Lower leg skin (tissue), 4 donors: ENCODE measurements at regions not wholly inside any gene's neighbourhood (a gene's known extent, or its start where the extent isn't known, plus 50 kb on each side); places are given as distances from the start of the nearest gene placed in this dataset.

Experiments
- DNase-seq, 2 donors: peaks; one replicate each; pipeline ENCODE4 v3.0.0-alpha.2; 2019; ENCODE audit warnings: low spot score in 2 of 2
- H3K4me3 ChIP-seq: fragments of 200-600 bp; sonication (generic); 2 replicates; pipeline ENCODE4 v1.5.1; 2017; ENCODE audit warnings: mild to moderate bottlenecking, low read depth; ENCODE audit not compliant: poor library complexity, severe bottlenecking
- POLR2A ChIP-seq, 2 donors: fragments of 450-650 bp; IDR thresholded peaks; one replicate each; pipeline ENCODE4 v1.6.1; 2016 to 2017; ENCODE audit warnings: antibody characterized with exemption in 2 of 2, mild to moderate bottlenecking in 1 of 2, moderate library complexity in 1 of 2
- WGBS, 2 donors: methylation state at CpG; one replicate each; pipeline ENCODE4 v1.1.5; 2018; 5-methylcytosine and 5-hydroxymethylcytosine counted together
- intact Hi-C: fragments of 100-400 bp; cut with DNase I; formaldehyde crosslinking; loops from one replicate; pipeline ENCODE4 v1.15.0; 2023; ENCODE audit warnings: low total_unique reads
- TF ChIP-seq, protein P1 (sequence below), 3 donors: fragments of 450-650 bp; IDR thresholded peaks; one replicate each; pipeline ENCODE4 v1.5.1; 2016; ENCODE audit warnings: antibody characterized with exemption in 3 of 3, mild to moderate bottlenecking in 3 of 3, moderate library complexity in 2 of 3

DNA sequence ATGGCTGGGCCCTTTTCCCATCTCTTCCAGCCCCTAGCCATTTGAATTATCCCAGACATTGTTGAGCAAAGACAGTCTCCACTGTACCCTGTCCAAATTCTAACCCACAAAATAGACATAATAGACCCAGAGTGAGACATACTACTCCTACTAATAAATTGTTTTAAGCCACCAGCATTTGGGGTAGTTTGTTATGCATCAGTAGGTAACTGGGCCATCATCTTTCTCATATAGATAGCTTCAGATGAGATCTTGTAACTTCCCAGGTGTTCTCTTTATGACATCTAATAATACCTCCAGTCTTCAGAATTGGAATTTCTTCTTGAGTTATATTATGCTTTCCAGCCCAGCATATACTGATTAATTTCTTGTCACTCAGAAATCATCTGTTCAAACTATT, 117.2 kb upstream of the OTUD4 start:
- H3K4me3 ChIP-seq, result no peak overlapping the region
- TF ChIP-seq, protein P1, sequence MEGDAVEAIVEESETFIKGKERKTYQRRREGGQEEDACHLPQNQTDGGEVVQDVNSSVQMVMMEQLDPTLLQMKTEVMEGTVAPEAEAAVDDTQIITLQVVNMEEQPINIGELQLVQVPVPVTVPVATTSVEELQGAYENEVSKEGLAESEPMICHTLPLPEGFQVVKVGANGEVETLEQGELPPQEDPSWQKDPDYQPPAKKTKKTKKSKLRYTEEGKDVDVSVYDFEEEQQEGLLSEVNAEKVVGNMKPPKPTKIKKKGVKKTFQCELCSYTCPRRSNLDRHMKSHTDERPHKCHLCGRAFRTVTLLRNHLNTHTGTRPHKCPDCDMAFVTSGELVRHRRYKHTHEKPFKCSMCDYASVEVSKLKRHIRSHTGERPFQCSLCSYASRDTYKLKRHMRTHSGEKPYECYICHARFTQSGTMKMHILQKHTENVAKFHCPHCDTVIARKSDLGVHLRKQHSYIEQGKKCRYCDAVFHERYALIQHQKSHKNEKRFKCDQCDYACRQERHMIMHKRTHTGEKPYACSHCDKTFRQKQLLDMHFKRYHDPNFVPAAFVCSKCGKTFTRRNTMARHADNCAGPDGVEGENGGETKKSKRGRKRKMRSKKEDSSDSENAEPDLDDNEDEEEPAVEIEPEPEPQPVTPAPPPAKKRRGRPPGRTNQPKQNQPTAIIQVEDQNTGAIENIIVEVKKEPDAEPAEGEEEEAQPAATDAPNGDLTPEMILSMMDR (IDR thresholded peaks at IDR 0.05), result no peak
- TF ChIP-seq POLR2A (IDR thresholded peaks at IDR 0.05), result no peak
- intact Hi-C loops, result no loop called here
- DNase-seq, result no peak

DNA sequence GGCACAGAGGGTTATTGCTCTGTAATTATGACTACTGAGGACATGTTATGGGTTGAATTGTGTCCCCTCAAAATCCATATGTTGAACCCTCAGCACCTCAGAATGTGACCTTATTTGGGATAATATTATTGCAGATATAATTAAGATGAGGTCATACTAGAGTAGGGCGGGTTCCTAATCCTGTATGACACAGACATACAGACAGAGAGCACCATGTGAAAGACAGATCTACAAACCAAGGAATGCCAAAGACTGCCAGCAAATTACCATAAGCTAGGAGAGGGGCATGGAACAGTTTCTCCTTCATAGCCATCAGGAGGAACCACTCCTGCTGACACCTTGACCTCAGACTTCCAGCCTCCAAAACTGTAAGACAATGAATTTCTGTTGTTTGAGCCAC, 115.2 kb upstream of the OTUD4 start:
- H3K4me3 ChIP-seq, result no peak overlapping the region

DNA sequence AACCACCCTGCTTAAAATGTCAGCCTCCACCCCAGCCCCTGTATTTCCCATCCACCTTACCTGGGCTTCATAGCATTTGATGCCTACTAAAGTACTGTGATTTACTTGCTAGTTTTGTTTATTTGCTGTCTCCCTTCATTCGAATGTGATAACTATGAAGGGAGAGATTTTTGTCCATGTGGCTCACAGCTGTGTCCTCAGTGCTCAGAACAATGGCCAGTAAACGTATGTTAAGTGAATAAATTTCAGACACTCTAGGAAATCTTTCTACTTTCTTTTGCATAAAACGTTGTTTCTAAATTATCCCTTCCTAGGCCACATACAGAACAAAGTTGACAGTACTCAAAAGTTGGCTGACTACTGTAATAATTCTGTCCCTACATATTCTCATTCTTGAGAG, 114.7 kb upstream of the OTUD4 start:
- TF ChIP-seq, protein P1 (IDR thresholded peaks at IDR 0.05), result no peak
- no peak for TF ChIP-seq POLR2A (IDR thresholded peaks at IDR 0.05)
- H3K4me3 ChIP-seq, result no peak overlapping the region
- no peak for DNase-seq
- 80 to 83% methylated on average over 3 of the region's 3 CpGs for WGBS, 2 donors
- intact Hi-C loops, result no loop called here

More for the DNA sequence above, 115.2 kb upstream of the OTUD4 start:
- no peak for DNase-seq
- 64 to 92% methylated on average over 1 of the region's 1 CpG for WGBS, 2 donors
- TF ChIP-seq, protein P1 (IDR thresholded peaks at IDR 0.05), result no peak
- no peak for TF ChIP-seq POLR2A (IDR thresholded peaks at IDR 0.05)
- intact Hi-C loops, result no loop called here

DNA sequence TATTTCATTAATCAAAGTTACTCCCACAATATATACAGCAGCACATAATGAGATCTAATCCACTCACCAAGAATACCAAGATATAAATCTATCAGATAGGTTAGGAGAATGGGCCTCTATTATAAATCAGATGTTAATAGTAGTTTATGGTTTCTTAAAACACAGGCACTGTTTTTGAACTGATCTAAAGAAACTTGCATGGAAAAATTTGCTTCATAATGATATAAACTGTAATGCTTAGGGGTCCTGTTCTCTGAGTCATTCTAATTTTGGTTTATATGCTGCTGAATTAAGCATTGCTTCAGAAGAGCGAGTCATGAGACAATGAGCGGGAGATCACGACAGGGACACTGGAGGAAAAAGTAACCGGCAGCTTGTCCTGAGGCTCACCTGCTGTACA, 113.3 kb upstream of the OTUD4 start:
- TF ChIP-seq, protein P1 (IDR thresholded peaks at IDR 0.05), result no peak
- TF ChIP-seq POLR2A (IDR thresholded peaks at IDR 0.05), result no peak
- no peak overlapping the region for H3K4me3 ChIP-seq
- 85 to 91% methylated on average over 4 of the region's 4 CpGs for WGBS, 2 donors
- intact Hi-C loops, result no loop called here
- DNase-seq, result no peak

DNA sequence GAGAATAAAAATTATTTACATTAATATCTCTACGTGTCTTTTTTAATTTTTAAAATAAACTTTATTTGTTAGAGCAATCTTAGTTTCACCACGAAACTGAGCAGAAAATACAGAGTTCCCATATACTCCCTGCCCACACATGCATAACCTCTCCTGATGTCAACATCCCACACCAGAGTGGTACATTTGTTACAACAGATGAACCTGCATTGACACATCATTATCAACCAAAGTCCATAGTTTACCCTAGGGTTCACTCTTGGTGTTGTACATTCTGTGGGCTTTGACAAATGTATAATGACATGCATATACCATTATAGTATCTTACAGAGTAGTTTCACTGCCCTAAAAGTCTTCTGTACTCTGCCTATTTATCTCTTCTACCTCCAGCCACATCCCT, 110.6 kb upstream of the OTUD4 start:
- no peak overlapping the region for H3K4me3 ChIP-seq
- WGBS, 2 donors, result 92 to 96% methylated on average over 2 of the region's 2 CpGs
- intact Hi-C loops, result no loop called here
- no peak for TF ChIP-seq POLR2A (IDR thresholded peaks at IDR 0.05)
- TF ChIP-seq, protein P1 (IDR thresholded peaks at IDR 0.05), result no peak
- DNase-seq, result no peak

DNA sequence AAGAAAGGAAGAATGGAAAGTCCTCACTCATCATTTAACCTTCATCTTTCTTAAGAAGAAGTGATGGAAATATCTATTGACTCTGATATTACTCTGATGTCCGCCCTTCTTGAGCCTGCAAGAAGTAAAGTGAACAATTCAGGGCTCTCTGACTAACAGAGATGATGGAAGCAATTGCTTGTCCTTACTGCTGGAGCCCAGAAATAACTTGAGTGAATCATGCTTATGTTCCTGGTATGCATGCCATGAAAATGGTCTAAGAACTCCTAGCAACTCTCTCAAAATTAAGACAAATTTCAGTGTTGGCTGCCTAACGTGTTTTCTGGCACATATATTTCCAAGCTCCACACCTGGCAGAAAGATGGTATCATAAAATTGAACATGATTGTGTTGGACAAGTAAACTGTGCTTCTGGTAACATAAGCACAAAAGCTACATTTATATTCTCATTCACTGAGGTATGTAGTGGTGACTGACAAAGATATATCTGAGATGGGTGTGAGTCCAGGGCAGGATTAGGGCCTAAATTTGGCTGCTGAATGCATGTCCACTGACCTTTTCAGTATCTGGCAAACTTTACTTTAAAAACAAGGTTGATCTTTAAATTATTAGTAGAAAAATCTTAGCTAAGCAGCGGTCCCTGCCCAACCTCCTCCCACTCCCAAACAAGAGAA, 109.2 kb upstream of the OTUD4 start:
- intact Hi-C loops, result no loop called here
- no peak for TF ChIP-seq POLR2A (IDR thresholded peaks at IDR 0.05)
- TF ChIP-seq, protein P1 (IDR thresholded peaks at IDR 0.05), result no peak
- no peak overlapping the region for H3K4me3 ChIP-seq
- 62 to 64% methylated on average over 3 of the region's 3 CpGs for WGBS, 2 donors
- no peak for DNase-seq
